ENCODE measurements at regions not wholly inside any gene's neighbourhood (a gene's known extent, or its start where the extent isn't known, plus 50 kb on each side); places are given as distances from the start of the nearest gene placed in this dataset.
"Not testable (repeated sequence)": the region's sequence is repeated elsewhere in the genome, so short reads cannot be mapped to it uniquely, and the experiment has no call there.

GRCh38 chr5:110278449-110278848 is 448.0 kb downstream of the TMEM232 start:
- DNase-seq (ENCODE audit: low read depth in 2 of 3, low spot score in 1 of 3), result not testable (repeated sequence)

DNA sequence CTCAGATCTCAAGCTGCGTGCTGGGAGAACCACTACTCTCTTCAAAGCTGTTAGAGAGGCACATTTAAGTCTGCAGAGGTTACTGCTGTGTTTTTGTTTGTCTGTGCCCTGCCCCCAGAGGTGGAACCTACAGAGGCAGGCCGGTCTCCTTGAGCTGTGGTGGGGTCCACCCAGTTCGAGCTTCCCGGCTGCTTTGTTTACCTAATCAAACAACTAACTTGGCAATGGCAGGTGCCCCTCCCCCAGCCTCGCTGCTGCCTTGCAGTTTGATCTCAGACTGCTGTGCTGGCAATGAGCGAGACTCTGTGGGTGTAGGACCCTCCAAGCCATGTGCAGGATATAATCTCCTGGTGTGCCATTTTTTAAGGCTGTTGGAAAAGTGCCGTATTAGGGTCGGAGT is 442.4 kb downstream of the TMEM232 start:
- DNase-seq (ENCODE audit: low read depth in 2 of 3, low spot score in 1 of 3), result not testable (repeated sequence)

DNA sequence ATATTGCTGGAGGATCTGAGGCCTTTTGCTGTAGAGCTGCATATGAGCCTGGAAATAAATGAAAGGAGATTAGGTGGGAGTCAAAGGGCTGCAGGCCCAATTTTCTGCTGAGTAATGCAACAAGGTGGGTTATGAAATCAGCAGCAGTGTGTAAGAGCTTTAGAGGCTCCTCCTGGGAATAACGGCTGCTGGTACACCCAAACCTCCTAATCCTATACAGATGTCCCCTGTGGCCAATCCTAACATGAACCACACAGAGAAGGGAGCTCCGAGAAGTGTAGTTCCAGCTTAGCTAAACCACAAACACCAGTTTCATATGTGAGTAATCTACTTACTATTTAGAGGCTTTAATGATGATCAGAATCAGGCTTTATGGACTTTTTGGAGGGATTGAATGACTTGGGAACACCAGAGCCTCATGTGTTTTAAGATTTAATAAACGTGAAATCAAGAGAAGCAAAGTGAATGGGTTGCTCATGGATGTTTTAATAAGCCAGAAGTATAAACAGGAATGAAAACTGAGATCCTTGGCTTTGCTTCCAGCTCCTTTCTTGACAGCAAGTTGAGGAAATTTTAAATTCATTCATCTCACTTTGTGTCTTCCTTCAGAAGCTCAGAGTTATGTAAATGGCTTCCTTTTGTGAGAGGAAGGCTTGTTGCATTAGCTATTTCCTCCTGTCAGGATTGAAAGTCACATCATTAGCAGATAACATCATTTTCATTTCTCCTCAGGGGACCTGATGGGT is 437.5 kb downstream of the TMEM232 start:
- DNase-seq (ENCODE audit: low read depth in 2 of 3, low spot score in 1 of 3), result no peak

DNA sequence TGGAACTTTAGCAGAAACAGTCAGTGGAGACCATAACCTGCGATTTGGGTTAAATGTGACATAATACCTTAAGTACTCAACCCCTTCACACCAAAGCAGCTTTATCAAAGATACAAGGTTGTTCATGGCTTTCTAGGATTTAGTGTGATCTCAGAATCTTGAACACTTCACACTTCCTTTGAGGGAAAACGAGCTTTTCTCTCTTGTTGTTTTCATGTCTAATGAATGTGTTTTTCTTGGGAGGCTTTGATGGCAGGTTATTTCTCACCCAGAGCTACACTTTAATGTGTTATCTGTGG is 437.0 kb downstream of the TMEM232 start:
- no peak for DNase-seq (ENCODE audit: low read depth in 2 of 3, low spot score in 1 of 3)

DNA sequence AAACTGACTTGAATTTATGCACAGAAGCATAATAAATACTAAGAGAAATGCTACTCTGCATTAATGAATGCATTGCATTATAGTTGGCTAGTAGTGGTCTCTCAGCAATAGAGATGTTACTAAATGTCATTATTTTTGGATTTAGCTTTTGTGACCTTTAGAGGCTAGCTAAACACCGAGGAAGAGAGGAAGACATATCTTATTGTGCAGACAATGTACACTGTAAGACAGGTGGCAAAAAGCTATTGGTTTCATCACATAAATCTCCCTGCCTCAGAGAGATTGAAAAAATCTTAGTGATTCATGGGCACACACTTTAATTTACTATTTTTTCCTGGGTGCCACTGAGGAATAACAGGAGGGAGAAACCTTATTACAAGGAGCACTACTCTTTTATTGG is 435.9 kb downstream of the TMEM232 start:
- no peak for DNase-seq (ENCODE audit: low read depth in 2 of 3, low spot score in 1 of 3)

DNA sequence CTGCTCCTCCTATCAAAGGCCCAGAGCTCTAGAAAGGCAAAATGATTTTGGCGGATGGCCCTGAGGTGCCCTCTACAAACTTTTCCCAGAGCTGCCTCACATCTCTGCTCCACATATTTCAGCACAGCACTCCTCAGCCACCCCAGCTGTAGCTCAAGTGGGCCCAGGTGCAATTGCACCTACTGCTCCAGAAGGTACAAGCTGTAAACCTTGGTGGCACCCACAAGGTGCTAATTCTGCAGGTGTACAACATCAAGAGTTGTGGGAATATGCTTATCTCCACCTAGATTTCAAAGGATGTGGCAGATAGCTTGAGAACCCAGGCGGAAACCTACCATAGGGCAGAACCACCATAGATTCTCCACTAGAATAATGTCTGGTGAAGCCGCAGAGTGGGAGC is 432.2 kb downstream of the TMEM232 start:
- DNase-seq (ENCODE audit: low read depth in 2 of 3, low spot score in 1 of 3), result no peak

GRCh38 chr5:110297152-110297670 is 429.3 kb downstream of the TMEM232 start:
- no peak for DNase-seq (ENCODE audit: low read depth in 2 of 3, low spot score in 1 of 3)

DNA sequence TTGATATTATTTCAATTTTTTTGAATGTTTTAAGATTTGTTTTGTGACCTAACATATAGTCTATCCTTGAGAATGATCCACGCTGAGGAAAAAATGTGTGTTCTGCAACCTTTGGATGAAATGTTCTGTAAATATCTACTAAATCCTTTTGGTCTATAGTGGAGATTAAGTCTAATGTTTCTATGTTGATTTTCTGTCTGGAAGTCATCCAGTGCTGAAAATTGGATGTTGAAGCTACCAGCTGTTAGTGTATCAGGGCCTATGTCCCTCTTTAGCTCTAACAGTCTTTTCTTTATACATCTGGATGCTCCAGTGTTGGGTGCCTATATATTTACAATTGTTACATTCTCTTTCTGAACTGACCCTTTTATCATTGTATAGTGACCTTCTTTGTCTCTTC is 422.3 kb downstream of the TMEM232 start:
- no peak for DNase-seq (ENCODE audit: low read depth in 2 of 3, low spot score in 1 of 3)

- no peak for DNase-seq (ENCODE audit: low read depth in 2 of 3, low spot score in 1 of 3)
These were observed 419.8 kb downstream of the TMEM232 start for GRCh38 chr5:110306650-110307049.

- DNase-seq (ENCODE audit: low read depth in 2 of 3, low spot score in 1 of 3), result no peak
These were observed 417.2 kb downstream of the TMEM232 start for GRCh38 chr5:110309222-110309621.

DNA sequence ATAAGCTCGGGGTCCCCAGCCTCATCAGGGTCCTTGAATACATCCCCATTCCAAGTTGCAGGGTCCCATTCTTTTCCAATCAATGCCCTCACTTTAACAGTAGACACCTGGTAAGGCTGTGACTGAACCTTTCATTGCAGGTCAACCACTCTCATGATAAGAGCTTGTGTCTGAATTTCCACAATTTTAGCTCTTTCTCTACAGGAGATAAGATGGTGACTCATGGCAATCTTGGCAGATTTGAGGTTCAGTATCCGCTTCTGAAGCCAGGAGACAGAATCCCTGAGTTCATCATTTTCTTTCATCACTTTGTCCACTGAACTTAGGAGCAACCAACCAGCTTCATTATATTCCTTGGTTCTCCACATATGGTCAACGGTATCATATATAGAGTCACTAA is 409.9 kb downstream of the TMEM232 start:
- DNase-seq (ENCODE audit: low read depth in 2 of 3, low spot score in 1 of 3), result not testable (repeated sequence)

- no peak for DNase-seq (ENCODE audit: low read depth in 2 of 3, low spot score in 1 of 3)
These were observed 405.4 kb downstream of the TMEM232 start for GRCh38 chr5:110321117-110321516.

- no peak for DNase-seq (ENCODE audit: low read depth in 2 of 3, low spot score in 1 of 3)
These were observed 403.1 kb downstream of the TMEM232 start for GRCh38 chr5:110323357-110323756.

- DNase-seq (ENCODE audit: low read depth in 2 of 3, low spot score in 1 of 3), result no peak
These were observed 402.6 kb downstream of the TMEM232 start for GRCh38 chr5:110323832-110324231.

- DNase-seq (ENCODE audit: low read depth in 2 of 3, low spot score in 1 of 3), result no peak
These were observed 401.6 kb downstream of the TMEM232 start for GRCh38 chr5:110324876-110325275.

DNA sequence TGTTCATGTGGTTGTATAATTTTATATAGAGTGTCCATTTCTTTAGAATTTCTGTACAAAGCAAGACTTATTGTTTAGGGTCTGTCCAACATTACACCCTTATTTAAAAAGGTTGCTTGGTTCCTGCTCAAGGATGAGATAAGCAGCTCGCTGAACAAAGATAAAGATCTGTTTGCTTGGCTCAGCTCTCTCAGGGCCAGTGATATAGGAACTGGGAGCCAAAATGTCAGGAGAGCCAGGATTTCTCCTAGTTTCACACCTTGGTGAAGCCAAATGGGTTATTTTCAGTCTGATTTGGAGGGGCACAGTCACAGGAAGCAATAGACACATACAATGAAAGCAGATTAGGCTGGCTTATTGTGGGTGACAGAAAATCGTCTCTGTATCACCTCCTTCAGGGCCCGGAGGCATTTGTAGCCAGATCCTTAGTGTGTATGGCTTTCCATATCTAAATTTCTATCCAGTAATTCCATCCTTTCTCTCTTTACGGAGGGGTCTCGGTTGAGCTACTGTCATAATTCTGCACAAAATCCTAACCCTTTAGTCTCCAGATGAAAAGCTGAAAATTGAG is 396.4 kb downstream of the TMEM232 start:
- DNase-seq (ENCODE audit: low read depth in 2 of 3, low spot score in 1 of 3), result no peak

GRCh38 chr5:110333384-110333783 is 393.1 kb downstream of the TMEM232 start:
- DNase-seq (ENCODE audit: low read depth in 2 of 3, low spot score in 1 of 3), result no peak

- DNase-seq (ENCODE audit: low read depth in 2 of 3, low spot score in 1 of 3), result no peak
These were observed 391.0 kb downstream of the TMEM232 start for GRCh38 chr5:110335361-110336066.

DNA sequence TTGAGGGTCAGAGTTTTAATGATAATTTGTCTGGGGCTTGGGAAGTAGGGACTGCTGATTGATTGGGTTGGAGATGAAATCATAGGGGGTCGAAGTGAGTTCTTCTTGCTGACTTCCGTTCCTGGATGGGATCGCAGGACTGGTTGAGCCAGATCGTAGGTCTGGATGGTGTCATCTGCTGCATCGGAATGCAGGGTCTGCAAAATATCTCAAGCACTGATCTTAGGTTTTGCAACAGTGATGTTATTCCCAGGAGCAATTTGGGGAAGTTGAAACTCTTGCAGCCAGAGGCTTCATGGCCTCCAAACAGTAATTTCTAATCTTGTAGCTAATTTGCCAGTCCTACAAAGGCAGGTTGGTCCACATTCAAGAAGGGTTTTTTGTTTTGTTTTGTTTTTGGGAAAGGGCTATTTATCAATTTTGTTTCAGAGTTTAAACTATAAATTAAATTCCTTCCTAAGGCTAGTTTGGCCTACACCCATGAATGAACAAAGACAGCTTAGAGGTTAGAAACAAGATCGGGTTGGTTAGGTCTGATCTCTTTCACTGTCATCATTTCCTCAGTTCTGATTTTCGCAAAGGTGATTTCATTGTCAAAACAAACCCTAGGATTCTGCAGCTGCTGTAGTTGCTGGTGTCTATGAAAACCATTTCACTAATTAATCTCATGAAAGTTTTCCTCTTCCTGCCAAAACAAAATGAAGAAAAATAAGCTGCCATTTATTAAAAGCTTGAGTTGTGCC is 388.0 kb downstream of the TMEM232 start:
- no peak for DNase-seq (ENCODE audit: low read depth in 2 of 3, low spot score in 1 of 3)

GRCh38 chr5:110339399-110339798 is 387.1 kb downstream of the TMEM232 start:
- no peak for DNase-seq (ENCODE audit: low read depth in 2 of 3, low spot score in 1 of 3)

- DNase-seq (ENCODE audit: low read depth in 2 of 3, low spot score in 1 of 3), result no peak
These were observed 384.6 kb downstream of the TMEM232 start for GRCh38 chr5:110341836-110342235.

DNA sequence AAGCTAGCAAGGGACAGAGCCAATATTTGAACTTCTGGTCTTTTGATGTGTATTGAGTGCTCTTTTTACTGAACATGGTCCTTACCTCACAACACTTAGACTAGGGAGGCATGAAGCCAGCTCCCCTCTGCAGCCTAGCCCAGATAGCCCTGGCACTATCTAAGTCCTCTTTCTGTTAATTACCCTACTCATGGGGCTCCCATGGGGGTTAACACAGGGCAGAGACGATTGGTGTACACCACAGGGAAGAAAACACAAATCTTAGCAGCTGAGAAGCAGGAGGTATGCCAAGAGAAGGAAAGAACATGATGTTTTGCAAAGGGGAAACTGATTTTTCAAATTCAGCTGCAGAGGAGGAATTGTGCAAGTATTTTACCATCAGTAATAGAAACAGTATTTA is 383.8 kb downstream of the TMEM232 start:
- no peak for DNase-seq (ENCODE audit: low read depth in 2 of 3, low spot score in 1 of 3)

Measured in stimulated activated CD4-positive, alpha-beta T cell treated with anti-CD3 and anti-CD28 coated beads, Interleukin-12 subunit alpha, Interleukin-12 subunit beta, amount 100 ng/mL, for 48 hours (primary cell).